Body of pancreas (tissue), 4 donors: ENCODE measurements at regions not wholly inside any gene's neighbourhood (a gene's known extent, or its start where the extent isn't known, plus 50 kb on each side); places are given as distances from the start of the nearest gene placed in this dataset.

Experiments used
- ATAC-seq: fragments of 150-250 bp; one replicate; pipeline ENCODE4 v1.9.1; 2016
- DNase-seq, 4 donors: peaks; one replicate each; pipeline ENCODE4 v3.0.0-alpha.2; 2019
- H3K27ac ChIP-seq, 4 donors: fragments of 200-600 bp; sonication (generic); 1 replicate in 3 of 4; 2 replicates in 1 of 4; pipeline versions ENCODE4 v1.5.1 to v1.6.1; 2016 to 2019; ENCODE audit warnings: mild to moderate bottlenecking in 1 of 4, mixed read lengths in 1 of 4, moderate library complexity in 1 of 4
- H3K27me3 ChIP-seq, 2 donors: fragments of 200-600 bp; sonication (generic); one replicate each; pipeline ENCODE4 v1.6.0; 2016; ENCODE audit warnings: mild to moderate bottlenecking in 1 of 2
- H3K36me3 ChIP-seq, 2 donors: fragments of 200-600 bp; sonication (generic); replicated peaks in 1 of 2; 2 replicates each; pipeline ENCODE4 v1.5.1; 2016; ENCODE audit warnings: low read depth in 2 of 2; ENCODE audit not compliant: insufficient read depth in 1 of 2
- H3K4me1 ChIP-seq: fragments of 200-600 bp; sonication (generic); one replicate; pipeline ENCODE4 v1.6.0; 2016
- H3K4me3 ChIP-seq, 2 donors: fragments of 200-600 bp; sonication (generic); 1 replicate in 1 of 2; 2 replicates in 1 of 2; pipeline ENCODE4 v1.5.1; 2016 to 2019
- H3K9me3 ChIP-seq, 3 donors: fragments of 200-600 bp; sonication (generic); 1 replicate in 2 of 3; 2 replicates in 1 of 3; pipeline ENCODE4 v1.5.1; 2016
- POLR2A ChIP-seq, 3 donors: fragments of 450-650 bp; IDR thresholded peaks; one replicate each; pipeline ENCODE4 v1.6.1; 2016; ENCODE audit warnings: antibody characterized with exemption in 3 of 3, mild to moderate bottlenecking in 2 of 3
- WGBS, 2 donors: methylation state at CpG; one replicate each; pipeline ENCODE4 v1.1.5; 2017; 5-methylcytosine and 5-hydroxymethylcytosine counted together
- intact Hi-C: fragments of 100-400 bp; cut with DNase I; formaldehyde crosslinking; loops from one replicate; pipeline ENCODE4 v1.15.1; 2023
- TF ChIP-seq, protein P1 (sequence below), 7 experiments: fragments of 450-650 bp in 4 of 7; fragments of 200-600 bp in 3 of 7; sonication (generic) in 3 of 7; IDR thresholded peaks; one replicate each; pipeline ENCODE4 v1.5.1; 2016 to 2019; ENCODE audit warnings: antibody characterized with exemption in 7 of 7

DNA sequence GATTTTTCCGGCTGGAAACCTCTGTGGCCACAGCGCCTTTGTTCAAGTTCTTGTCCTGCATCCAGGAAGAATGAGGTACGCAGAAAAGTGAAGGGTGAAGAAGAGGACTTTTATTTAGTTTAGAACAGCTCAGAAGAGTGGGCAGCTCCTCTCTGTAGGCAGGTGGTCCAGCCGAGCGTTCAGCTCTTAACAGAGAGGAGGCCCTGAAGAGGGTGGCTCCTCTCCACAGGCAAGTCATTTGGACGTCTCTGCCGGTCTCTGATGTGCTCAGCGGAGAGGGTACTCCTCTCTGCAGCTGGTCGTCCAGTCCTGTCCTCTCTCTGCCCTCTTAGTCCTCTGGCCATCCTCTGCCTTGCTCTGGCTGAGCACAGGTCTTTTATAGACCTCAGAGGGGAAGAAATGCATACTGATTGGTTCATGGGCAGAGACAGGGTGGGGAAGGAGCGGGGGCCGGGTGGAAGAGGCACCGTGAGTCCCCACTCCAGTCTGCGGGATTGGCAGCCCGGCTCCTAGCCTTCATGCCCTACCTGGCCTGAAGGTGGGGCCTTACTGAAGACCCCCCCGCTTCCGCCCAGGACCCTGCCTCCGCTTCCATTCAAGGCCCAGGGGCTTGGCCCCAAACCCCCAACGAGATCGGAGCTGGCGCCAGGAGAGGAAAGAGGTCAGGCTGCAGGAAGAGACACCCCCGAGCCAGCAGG, 70.0 kb upstream of the NKD1 start:
- no peaks in the 10 kb centered on the region for H3K4me1 ChIP-seq
- no peak for ATAC-seq
- no peak overlapping the region for H3K4me3 ChIP-seq
- TF ChIP-seq POLR2A (IDR thresholded peaks at IDR 0.05): no peak
- TF ChIP-seq, protein P1, sequence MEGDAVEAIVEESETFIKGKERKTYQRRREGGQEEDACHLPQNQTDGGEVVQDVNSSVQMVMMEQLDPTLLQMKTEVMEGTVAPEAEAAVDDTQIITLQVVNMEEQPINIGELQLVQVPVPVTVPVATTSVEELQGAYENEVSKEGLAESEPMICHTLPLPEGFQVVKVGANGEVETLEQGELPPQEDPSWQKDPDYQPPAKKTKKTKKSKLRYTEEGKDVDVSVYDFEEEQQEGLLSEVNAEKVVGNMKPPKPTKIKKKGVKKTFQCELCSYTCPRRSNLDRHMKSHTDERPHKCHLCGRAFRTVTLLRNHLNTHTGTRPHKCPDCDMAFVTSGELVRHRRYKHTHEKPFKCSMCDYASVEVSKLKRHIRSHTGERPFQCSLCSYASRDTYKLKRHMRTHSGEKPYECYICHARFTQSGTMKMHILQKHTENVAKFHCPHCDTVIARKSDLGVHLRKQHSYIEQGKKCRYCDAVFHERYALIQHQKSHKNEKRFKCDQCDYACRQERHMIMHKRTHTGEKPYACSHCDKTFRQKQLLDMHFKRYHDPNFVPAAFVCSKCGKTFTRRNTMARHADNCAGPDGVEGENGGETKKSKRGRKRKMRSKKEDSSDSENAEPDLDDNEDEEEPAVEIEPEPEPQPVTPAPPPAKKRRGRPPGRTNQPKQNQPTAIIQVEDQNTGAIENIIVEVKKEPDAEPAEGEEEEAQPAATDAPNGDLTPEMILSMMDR (IDR thresholded peaks at IDR 0.05): no peak
- H3K9me3 ChIP-seq: no peaks in the 10 kb centered on the region
- no peaks in the 10 kb centered on the region for H3K36me3 ChIP-seq
- DNase-seq: no peak
- intact Hi-C loops: no loop called here
- H3K27ac ChIP-seq: no peak overlapping the region
- WGBS, 2 donors: 63 to 71% methylated on average over 16 to 21 of the region's 21 CpGs
- H3K27me3 ChIP-seq: no peaks in the 10 kb centered on the region

DNA sequence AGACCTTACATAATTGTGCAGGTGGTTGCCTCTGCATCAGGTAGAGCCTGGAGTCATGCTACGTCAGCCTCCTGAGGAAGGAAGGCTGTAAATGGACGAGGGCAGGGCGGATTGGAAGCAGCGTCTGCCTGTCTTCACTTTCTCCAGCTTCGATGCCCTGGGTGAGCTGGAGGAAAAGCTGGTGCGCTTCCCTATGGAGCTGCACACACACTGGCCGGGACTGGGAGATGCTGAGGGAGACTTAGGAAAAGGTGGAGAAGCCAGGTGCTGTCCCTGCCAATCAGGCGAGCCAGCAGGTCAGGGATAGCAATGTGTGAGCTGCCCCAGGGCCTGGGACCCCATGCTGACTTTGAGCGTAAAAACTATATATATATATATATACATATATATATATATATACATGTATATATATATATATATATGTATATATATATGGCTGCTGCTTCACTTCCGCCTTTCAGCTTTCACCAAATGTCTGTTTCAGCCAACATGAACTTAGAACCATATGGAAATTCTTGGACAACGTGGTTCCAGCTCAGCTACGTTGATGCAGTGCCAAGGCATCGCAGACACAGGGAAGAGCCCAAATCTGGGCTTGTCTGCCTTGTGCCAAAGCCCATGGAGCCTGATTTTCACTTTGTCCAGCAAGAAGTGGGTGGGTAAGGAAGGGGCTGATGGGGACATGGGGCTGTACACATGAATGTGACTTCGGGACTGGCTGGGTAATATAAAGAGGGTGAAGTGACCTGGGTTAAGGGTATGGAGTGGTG, 71.5 kb upstream of the NKD1 start:
- no peaks in the 10 kb centered on the region for H3K4me1 ChIP-seq
- no peaks in the 10 kb centered on the region for H3K27me3 ChIP-seq
- no peak overlapping the region for H3K27ac ChIP-seq
- no peaks in the 10 kb centered on the region for H3K36me3 ChIP-seq
- H3K9me3 ChIP-seq: no peaks in the 10 kb centered on the region
- H3K4me3 ChIP-seq: no peak overlapping the region
- TF ChIP-seq POLR2A (IDR thresholded peaks at IDR 0.05): no peak
- TF ChIP-seq, protein P1 (IDR thresholded peaks at IDR 0.05): no peak
- 68 to 78% methylated on average over 14 of the region's 14 CpGs for WGBS, 2 donors
- ATAC-seq: no peak
- intact Hi-C loops: no loop called here
- no peak for DNase-seq

DNA sequence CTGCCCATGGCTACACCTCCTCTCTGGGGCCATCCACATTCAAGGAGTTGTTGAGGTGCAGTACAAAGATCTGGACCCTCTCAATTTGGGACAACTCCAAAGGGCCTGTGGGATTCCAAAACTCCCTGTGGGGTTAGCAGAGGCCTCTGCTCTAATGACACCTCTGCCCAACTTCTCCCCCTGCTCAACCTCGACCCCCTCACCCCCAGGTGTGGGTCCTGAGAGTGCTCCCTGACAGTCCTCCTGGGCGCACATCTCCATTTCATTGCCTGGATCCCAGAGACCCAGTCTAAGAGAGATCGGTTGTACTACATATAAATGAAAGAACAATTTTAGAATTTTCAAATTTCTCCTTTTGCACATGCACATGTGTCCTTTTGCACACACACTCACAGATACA, 73.0 kb upstream of the NKD1 start:
- H3K9me3 ChIP-seq: no peaks in the 10 kb centered on the region
- H3K4me3 ChIP-seq: no peak overlapping the region
- no peak for DNase-seq
- no peak overlapping the region for H3K27ac ChIP-seq
- TF ChIP-seq, protein P1 (IDR thresholded peaks at IDR 0.05): no peak
- no peak for TF ChIP-seq POLR2A (IDR thresholded peaks at IDR 0.05)
- no peak for ATAC-seq
- intact Hi-C loops: no loop called here
- 77 to 82% methylated on average over 3 of the region's 3 CpGs for WGBS, 2 donors
- H3K36me3 ChIP-seq: no peaks in the 10 kb centered on the region
- no peaks in the 10 kb centered on the region for H3K4me1 ChIP-seq
- no peaks in the 10 kb centered on the region for H3K27me3 ChIP-seq

DNA sequence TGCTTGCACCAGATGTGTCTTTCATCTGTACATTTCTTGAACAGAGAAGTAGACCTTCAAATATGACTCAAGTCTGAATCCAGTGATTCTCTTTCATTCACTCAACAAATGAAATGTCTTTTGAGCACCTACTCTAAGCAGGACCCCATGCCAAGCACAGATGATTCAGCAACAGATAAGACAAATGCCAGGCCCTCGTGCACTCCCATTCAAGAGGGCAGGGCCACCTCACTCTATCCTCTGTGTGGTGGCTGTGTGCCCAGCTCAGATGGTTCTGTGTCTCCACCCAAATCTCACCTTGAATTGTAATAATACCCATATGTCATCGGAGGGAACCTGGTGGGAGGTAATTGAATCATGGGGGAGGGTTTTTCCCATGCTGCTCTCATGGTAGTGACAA, 74.1 kb upstream of the NKD1 start:
- H3K4me3 ChIP-seq: no peak overlapping the region
- no peak for ATAC-seq
- H3K4me1 ChIP-seq: no peaks in the 10 kb centered on the region
- H3K27me3 ChIP-seq: no peaks in the 10 kb centered on the region
- no peak overlapping the region for H3K27ac ChIP-seq
- WGBS, 2 donors: 26 to 74% methylated on average over 2 of the region's 2 CpGs
- DNase-seq: no peak
- intact Hi-C loops: no loop called here
- TF ChIP-seq, protein P1 (IDR thresholded peaks at IDR 0.05): no peak
- TF ChIP-seq POLR2A (IDR thresholded peaks at IDR 0.05): no peak
- H3K36me3 ChIP-seq: no peaks in the 10 kb centered on the region
- no peaks in the 10 kb centered on the region for H3K9me3 ChIP-seq
